GM15510 (cell line): ENCODE measurements at regions not wholly inside any gene's neighbourhood (a gene's known extent, or its start where the extent isn't known, plus 50 kb on each side); places are given as distances from the start of the nearest gene placed in this dataset.

Experiments used
- POLR2A ChIP-seq: IDR thresholded peaks from 3 replicates; pipeline ENCODE4 v1.6.1; 2011; ENCODE audit warnings: borderline replicate concordance; ENCODE audit not compliant: insufficient read length; ENCODE audit errors: extremely low read depth

DNA sequence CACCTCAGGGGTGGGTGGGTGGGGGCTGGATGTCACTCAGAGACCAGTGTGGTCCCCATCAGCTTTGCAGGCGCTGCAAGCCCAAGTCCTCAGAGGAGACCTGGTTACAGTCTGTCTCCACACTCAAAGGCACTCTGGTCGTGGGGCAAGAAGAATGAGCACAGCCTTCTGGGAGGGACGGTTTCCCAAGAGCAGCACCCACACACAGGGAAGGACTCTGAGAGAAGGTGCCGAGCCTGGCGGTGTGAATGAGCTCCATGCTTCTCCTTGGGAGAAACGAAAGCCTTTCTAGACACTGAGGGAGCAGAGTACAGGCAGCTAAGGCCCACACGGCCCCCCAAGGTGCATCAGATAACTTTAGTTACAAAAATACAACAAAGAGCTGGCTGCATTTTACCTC is 473.6 kb downstream of the FOXO1 start:
- TF ChIP-seq POLR2A: no peak

DNA sequence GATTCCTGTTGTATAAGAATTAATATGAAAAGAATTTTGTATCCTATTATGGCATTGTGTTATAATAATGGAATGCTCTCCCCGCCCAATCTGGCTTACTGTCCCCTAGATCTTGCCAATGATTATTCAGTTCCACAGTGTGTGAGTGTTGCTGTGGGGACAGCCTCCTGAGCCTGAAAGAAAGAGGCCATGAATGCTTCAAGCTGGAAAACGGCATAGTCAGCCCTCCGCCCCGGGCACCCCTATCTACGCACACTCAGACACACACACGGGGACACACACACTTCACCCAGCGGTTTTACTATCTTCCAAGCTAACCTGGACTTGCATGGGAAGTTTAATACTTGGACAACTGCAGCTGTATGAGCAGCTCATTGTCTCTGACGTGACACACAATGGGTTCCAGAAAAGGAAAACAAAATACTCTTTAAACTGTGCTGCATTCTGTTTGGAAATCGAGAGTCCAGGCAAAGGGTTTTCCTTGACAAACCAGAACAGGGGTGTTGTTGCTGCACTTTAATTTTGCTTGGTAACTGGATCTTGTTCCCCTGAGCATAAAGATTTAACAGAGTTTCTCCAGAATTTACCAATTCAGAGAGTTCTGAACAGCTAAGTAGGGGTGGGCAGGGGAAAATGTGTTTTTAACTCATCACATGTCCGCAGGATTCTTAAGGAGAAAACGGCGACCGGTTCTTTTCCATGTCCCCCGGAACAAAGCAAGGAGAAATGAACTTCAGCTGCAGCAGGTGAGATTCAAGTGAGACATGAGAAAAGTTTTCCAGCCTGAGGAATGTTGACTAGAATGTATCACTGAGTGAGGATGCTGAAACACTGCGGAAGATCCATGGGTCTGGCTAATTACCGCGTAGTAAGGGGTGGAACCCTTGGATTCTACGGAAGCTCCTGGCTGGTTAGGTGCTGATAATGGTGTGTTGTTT is 472.9 kb downstream of the FOXO1 start:
- TF ChIP-seq POLR2A: no peak

DNA sequence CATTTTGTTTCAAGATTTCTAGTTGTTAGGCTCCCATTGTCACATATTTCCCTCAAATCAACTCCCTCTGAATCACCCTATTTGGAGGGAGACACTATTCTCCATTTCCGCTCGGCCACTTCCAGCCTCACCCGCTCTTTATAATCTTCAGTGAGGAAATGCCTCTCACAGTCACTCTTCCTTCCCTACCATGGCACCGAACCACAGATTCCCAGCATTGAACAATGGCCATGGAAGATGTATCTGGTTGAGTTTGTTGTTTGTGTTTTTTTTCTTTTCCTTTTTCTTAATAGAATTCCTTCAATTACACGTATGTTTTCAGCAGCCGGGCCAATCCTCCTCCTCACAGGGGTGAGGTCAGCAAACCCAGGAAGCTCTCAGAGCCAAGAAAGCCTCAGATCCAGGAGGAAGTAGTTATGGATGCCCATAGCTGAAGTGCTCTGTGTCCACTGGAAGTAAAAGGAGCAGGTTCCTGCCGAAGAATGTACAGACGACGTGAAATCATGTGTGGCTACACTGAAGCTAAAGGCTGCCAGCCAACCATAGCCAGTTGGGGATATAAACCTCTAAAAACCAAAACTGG is 472.1 kb downstream of the FOXO1 start:
- TF ChIP-seq POLR2A: no peak

DNA sequence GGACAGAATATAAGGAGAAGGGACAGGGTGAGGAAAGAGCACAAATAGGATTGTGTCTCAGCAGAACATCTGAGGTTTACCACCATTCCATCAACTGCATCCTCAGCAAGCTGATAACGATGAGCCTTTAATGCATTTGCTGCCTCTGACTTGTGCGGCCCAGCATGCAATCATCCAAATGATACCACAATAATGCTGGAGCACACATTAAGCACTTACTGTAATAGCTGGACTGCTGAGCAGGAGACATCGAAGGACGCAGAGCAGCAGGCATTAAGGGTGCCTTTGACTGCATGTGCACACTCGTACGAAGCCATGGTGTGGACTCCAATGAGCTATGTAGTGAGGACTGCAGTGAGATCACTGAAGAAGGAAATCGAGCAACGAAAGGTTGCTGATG is 469.4 kb downstream of the FOXO1 start:
- no peak for TF ChIP-seq POLR2A

DNA sequence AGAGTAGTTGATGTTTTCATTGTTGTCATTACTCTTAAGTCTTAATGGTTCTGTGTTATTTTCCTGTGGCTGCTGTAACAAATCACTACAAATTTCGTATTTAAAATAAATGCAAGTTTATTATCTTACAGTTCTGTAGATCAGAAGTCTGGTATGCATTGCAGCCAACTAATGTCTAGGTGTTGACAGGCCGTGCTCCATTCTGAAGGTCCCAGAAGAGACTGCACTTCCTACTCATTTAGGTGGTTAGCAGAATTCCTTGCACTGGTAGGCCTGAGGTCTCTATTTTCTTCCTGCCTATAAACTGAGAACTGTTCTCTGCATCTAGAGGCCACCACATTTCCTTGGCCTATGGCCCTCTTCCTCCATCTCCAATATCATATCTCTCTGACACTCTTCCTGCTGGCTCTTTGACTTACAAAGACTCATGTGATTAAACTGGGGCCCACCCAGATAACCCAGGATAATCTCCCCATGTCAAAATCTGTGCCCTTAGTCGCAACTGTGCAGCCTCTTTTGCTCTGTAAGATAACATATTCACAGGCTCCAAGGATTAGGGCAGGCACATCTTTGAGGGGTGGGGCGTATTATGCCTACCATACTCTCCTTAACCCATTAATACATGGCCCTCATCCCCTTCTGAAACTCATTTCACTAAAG is 468.4 kb downstream of the FOXO1 start:
- TF ChIP-seq POLR2A: no peak

DNA sequence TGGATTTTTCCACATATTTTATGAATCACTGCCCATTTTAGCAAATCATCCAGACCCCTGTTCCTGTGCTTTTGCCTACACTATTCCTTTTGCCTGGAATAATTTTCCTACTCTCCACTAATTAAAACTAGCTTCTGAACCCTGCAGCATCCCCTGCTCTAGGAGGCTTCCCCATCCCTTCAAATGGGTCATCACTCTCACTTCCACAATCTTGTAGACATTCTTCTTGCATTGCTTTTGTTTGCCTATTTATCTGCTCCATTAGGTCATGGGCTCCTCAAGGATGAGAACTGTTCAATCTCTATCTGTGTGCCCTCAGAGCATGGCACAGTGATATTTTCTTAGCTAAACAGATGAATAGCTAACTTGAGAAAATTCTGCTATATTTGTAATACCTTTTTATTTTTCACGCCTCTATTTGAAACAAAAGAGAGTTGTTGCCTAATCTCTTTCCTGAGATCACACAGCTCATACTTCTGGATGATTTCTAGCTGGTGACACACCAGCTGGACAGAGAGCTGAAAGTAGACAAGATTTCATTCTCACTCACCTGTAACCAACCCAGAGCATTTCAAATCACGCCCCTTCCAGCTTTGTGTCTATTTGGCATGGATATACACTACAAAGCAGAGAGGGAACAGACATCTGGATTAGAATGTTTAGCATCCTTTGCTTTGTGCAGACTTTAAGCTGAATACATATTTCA is 466.0 kb downstream of the FOXO1 start:
- no peak for TF ChIP-seq POLR2A

DNA sequence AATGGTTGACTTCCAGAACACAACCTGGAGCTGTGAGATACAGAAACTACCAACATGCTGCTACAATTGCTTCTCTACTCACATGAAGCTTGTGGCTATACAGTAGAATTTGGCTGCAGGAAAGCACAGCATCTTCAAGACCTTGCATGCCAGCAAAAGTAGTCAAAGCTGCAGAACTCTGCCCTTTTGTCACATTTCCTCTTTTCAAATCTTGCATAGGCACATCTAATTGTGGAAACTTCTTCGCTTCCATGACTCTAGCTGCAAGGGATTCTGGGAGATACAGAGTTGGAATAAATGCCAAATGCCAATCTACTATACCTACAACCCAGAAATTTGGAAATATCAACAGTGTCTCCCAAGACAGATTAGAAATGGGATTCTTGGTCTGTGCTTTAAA is 462.2 kb downstream of the FOXO1 start:
- TF ChIP-seq POLR2A: no peak

DNA sequence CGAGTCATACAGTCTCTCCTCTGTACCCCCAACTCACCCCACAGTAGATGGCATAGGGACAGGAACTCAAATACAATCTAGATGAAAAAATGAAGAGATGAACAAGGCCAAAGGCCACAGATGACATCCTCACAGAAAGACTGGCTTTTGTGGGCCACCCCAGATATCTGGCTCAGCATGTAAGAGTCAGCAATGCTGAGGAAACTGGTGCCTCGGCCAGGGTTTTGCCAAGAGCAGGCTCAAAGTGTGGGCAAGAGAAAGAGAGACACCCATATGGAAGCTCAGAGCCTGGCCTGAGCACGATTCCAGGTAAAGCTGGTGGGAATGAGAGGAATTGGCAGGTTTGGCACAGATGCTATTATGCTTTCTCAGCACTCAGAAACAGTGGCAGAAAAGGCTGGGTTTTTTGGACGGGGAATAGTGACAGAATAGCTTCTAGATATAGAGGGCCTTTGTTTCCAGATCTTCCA is 460.6 kb downstream of the FOXO1 start:
- TF ChIP-seq POLR2A: no peak

DNA sequence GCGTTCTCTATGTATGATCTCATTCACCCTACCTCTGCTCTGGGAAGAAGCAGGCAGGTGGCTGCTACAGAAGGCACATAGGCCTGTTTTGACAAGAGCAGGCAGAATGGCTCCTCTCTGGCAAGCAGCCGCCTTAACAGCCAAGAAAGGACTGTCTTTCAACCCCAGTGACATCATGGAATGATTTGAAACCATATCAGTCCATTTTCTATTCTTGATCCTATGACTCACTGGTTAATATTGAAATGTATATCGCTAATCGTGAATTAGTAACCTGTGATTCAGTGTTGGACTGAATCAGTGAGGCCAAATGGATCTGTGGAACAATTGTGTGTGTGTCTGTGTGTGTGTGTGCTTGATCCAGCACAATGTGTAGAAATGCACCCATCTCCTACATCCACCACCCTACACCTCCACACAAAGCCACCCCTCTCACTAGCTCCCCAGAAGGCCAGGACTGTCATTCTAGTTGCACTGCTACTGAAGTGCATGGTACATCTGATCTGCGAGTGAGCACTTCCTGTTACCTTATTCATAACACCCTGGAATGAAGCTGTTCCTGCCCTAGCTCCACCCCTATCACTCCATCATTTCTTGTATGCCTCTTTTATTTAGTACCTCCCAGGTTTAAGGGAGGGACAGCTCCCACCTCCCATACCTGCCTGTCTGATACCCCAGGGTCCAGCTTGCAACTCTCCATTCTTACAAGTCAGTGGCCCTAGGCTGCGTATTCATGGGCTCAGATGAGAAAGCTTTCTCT is 460.0 kb downstream of the FOXO1 start:
- TF ChIP-seq POLR2A: no peak

DNA sequence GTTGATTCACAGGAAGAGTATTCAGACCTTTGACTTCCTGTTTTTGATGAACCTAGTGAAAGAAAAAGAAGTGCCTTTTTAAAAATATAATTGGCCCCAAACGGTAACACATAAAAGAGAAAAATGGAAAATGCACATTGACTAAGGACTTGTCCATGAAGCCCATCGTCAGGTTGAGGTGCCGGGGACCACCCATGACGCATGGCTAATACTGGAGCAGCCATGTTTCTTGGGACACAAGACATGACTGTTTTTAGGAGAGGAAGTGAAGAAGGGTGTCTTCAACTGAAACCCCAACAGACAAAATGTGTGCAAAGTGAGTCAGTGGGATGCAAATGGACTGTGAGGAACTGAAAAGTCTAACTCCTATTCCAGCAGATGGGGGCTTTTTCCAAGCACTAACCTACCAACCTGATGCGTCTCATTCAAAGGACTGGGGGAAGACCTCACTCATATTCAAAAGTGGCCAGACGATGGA is 459.4 kb downstream of the FOXO1 start:
- TF ChIP-seq POLR2A: no peak

DNA sequence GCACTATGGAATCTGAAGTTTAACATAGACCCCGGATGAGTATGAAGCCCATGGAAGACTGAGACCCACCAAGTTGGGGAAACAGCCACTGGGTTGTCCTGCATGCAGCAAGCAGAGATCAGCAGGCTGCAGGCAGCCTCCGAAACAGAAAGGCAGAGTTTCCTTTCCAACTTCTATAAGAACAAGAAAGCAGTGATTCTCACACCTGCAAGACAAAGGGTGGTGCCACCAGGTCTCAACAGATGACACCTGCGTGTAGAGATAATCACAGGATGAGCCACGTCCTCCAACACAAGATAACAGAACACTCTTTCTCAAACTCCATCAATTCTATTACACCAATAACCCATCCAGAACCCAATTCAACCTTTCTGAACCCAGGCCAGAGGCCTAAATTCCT is 457.9 kb downstream of the FOXO1 start:
- no peak for TF ChIP-seq POLR2A

DNA sequence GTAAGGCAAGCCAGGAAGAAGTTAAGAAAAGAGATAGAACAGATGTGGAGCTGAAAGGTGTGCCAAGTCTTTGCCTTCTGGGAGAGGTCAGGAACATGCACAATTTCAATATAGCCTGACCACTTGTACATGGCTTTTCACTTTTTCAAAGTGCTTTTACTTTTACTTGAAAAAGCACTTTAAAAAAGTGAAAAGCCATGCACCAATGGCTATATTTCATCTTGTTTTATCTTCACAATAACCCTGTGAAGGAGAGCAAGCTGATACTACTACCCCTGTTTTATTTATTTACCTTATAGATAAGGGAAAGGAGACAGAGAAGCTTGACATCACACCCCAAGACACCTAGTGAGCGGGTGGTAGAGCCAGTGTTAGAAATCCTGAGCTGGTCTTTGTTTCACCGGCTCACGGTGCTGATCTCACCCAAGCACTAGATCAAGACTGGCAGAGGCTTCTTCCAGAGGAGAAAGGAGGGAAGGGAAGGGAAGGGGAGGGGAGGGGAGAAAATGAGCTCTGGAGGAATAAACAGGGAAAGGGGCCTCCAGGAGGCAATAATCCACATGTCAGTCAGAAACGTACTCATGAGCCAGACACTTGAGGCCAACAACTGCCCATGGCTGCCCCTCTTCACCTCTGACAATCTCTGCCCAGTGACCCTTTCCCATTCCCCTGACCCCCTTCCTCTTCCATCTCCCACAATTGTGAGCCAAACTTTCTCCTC is 455.4 kb downstream of the FOXO1 start:
- TF ChIP-seq POLR2A: no peak

DNA sequence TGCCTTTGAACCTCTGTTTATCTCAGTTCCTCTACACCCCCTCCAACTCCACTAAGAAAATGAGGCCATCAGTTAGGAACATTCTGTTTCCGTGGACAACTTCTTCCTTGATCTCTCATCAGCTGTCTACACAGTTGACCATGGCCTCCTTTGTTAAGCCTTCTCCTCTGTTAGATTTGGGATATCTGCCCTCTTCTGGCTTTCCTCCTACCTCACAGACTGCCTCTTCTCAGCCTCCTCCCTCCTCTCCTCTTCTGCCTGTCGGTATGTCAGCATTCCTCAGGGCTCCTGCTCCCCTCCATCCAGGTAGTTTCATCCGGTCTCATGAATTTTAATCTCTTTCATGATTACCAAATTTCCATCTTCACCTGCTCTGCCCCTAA is 454.9 kb downstream of the FOXO1 start:
- no peak for TF ChIP-seq POLR2A
